ENCODE measurements at regions not wholly inside any gene's neighbourhood (a gene's known extent, or its start where the extent isn't known, plus 50 kb on each side); places are given as distances from the start of the nearest gene placed in this dataset.

DNA sequence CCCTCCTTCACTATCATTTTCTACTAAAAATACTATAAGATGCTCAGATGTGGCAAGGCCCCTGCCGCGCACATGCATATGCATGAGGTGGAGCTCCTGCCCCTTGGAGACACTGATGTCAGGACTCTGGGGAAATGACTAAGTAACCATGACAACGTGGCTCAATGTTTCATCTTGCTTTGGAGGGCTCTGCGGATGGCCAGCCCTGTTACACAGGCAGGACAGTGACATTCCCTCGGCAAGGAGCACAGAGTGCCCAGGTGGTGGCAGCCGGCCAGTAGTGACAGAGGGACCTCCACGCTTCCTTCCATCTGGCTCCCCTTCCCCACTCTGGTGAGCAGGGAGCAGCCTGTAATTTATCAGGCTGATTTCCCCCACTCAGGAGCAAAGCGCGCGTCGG, 364.1 kb downstream of the SS18 start:
- DNase-seq (ENCODE audit: low read depth in 1 of 2, low spot score in 1 of 2): no peak

DNA sequence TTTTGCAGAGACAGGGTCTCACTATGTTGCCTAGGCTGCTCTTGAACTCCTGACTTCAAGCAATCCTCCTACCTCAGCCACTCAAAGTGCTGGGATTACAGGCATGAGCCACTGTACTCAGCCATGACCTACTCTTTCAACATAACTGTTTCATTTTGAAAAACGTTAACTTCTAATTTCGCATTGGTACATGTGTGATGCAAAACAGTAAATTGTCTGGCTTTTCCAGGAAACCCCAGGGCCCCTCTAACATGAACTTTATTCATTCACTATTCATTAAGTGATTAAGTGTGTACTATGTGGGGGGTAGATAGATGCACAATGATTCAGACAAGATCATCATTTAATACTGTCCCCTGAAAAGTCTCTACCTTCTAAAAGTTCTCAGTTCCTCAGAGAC, 364.9 kb downstream of the SS18 start:
- DNase-seq (ENCODE audit: low read depth in 1 of 2, low spot score in 1 of 2): no peak

GRCh38 chr18:25724997-25725396, 365.4 kb downstream of the SS18 start:
- no peak for DNase-seq (ENCODE audit: low read depth in 1 of 2, low spot score in 1 of 2)

- no peak for DNase-seq (ENCODE audit: low read depth in 1 of 2, low spot score in 1 of 2)
These were observed 366.3 kb downstream of the SS18 start for GRCh38 chr18:25724121-25724520.

DNA sequence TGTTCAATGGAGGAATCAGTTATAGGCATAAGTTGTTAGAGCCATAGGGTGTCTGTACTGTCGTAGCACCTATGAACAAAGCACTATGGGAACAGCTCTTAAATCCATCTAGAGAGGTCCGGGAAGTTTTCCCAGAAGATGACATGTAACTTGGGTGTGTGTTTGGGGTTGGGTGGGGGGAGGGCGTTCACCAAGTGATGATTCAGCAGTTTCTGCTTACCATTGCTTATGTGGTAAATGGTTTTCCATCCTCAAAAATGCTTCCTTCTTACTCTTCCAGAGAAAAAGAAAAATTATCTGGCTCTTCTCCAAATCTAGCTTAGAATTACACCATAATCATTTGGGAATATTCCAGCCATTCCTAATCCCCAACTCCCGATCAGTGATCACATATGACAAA, 361.1 kb upstream of the ZNF521 start:
- DNase-seq (ENCODE audit: low read depth in 1 of 2, low spot score in 1 of 2): no peak

- DNase-seq (ENCODE audit: low read depth in 1 of 2, low spot score in 1 of 2): no peak
These were observed 359.0 kb upstream of the ZNF521 start for GRCh38 chr18:25710981-25711380.

GRCh38 chr18:25705650-25706049, 353.7 kb upstream of the ZNF521 start:
- DNase-seq (ENCODE audit: low read depth in 1 of 2, low spot score in 1 of 2): no peak

DNA sequence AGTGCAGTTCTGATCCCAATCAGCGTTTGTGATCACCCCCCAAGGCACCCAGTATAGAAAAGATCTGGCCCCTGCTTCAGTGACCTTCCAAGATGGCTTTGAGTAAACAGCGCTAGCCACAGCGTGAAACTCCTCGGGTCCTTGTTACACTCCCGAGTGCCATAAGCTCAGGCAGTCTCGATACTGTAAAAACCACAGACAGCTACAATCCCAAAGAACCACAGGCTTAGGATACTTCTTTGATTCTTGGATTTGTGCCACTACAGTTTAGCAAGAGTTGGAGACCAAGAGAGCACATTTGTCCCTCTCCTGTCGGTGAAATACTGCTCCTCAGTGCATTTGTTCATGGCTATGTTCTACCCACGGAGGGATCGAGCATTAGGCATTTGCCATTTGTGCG, 352.5 kb upstream of the ZNF521 start:
- DNase-seq (ENCODE audit: low read depth in 1 of 2, low spot score in 1 of 2): no peak

- DNase-seq (ENCODE audit: low read depth in 1 of 2, low spot score in 1 of 2): no peak
These were observed 352.1 kb upstream of the ZNF521 start for GRCh38 chr18:25704071-25704470.

GRCh38 chr18:25701821-25702220, 349.9 kb upstream of the ZNF521 start:
- no peak for DNase-seq (ENCODE audit: low read depth in 1 of 2, low spot score in 1 of 2)

DNA sequence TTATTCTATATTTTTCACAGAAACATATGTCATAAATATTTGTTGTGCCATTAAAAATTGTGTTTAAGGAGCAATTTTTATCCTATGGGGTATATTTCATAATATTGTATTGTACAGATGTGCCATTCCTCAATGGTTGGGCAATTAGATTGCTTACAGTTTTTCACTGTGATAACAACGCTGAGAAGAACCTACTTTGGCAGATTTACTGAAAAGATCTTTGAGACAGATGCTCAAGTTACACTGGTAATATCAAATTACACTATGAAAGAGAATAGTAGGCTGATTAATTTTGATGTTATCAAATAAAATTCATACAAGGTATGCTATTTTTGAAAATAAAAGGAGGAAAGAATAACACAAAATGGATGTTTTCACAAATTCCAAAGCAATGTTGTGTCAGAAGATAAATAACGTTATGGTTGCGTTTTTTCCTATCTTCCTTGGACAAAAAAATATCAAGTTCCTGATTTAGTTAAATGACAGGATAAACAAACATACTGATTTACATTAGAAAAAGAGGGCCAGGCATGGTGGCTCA, 335.1 kb upstream of the ZNF521 start:
- no peak for DNase-seq (ENCODE audit: low read depth in 1 of 2, low spot score in 1 of 2)

DNA sequence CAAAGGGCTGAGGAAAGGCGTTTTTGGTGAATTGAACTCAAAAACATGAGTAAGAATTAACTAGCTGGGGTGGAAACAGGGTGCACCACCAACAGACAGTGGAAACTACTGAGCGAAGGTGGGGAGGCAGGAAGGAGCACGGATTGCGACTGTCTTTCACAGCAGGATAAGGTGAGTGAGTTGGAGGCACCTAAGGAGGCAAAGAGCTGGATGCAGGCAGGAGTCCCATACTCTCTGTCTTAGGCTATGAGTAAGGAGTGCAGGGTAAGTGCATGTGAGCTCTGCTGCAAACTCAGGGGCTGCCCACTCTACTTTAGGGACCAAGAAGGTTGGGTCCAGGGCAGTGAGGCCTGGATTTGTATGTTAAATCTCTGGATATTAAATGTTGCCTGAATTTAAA, 333.1 kb upstream of the ZNF521 start:
- no peak for DNase-seq (ENCODE audit: low read depth in 1 of 2, low spot score in 1 of 2)

DNA sequence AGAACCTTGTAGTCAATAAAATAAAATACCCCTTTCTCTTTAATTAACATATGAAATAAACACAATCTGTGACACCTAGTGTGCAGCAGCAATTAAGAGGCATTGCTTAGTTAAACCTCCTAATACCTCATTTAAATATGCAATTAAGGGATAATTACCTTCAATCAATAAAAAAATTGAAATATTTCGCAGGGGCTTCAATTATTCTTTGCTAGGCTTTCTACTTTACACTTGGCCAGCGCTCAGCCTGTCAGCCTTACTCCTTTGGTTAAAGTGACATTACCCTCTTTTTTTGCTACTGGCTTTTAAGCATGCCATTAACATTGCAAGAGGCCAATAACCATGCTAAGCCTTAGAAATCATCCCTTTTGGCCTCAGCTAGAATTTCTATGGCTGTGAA, 327.5 kb upstream of the ZNF521 start:
- DNase-seq (ENCODE audit: low read depth in 1 of 2, low spot score in 1 of 2): no peak

GRCh38 chr18:25678221-25678620, 326.3 kb upstream of the ZNF521 start:
- no peak for DNase-seq (ENCODE audit: low read depth in 1 of 2, low spot score in 1 of 2)

GRCh38 chr18:25675123-25675850, 323.3 kb upstream of the ZNF521 start:
- DNase-seq (ENCODE audit: low read depth in 1 of 2, low spot score in 1 of 2): no peak

DNA sequence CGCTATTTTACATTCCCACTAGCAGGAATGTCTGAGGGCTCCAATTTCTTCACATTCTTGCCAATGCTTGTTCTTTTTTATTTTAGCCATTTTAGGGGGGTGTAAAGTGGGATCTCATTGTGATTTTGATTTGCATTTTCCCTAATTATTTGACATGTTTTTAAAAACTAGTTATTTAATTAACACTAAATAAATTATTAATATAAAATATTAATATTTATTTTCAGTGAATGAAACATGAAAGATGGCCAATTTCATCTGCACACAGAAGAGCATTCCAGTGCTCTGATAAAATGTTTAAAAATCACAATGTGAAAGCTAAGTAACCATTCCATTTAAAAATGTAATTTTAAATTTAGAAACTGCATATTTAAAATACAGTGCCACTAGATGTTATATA, 322.2 kb upstream of the ZNF521 start:
- DNase-seq (ENCODE audit: low read depth in 1 of 2, low spot score in 1 of 2): no peak

GRCh38 chr18:25672490-25672889, 320.5 kb upstream of the ZNF521 start:
- DNase-seq (ENCODE audit: low read depth in 1 of 2, low spot score in 1 of 2): no peak

DNA sequence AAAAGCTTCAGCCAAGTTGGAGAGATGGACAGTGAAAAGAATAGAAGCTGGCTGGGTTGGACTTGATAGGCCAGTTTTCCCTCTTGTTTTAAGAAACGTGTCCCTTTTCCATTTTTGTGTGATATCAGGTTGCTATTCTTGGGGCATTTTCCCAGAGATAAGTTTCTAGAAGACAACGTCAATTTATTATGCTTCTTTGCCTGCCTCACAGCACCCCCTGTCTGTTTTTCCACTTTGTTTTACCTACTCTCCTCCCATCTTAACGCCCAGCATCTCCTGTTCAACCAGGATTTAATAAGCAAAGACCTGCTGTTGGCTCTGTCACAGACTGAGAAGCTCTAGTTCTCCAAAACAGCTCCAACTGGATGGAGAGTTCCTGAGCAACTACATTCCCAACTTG, 317.8 kb upstream of the ZNF521 start:
- DNase-seq (ENCODE audit: low read depth in 1 of 2, low spot score in 1 of 2): no peak

- DNase-seq (ENCODE audit: low read depth in 1 of 2, low spot score in 1 of 2): no peak
These were observed 310.3 kb upstream of the ZNF521 start for GRCh38 chr18:25662272-25662671.

- DNase-seq (ENCODE audit: low read depth in 1 of 2, low spot score in 1 of 2): no peak
These were observed 309.9 kb upstream of the ZNF521 start for GRCh38 chr18:25661831-25662230.

GRCh38 chr18:25659541-25659940, 307.6 kb upstream of the ZNF521 start:
- DNase-seq (ENCODE audit: low read depth in 1 of 2, low spot score in 1 of 2): no peak

DNA sequence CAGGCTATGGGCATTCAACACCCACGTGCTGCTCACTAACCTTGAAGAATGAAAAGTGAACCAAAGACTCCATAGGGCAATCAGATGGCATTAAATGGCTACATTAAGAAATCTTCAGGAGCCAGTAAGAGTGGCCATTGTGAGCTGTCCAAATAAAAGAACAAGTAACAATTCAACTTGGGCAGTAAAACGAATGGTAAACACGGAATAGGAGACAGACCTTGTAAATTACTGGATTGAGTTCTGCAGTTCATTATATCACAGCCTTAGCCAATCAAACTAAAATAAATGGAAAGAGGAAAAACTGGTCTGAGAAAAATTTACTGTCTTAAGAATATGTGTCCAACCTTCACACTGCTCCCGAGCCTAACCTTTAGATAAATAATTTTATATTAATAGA, 306.5 kb upstream of the ZNF521 start:
- DNase-seq (ENCODE audit: low read depth in 1 of 2, low spot score in 1 of 2): no peak

DNA sequence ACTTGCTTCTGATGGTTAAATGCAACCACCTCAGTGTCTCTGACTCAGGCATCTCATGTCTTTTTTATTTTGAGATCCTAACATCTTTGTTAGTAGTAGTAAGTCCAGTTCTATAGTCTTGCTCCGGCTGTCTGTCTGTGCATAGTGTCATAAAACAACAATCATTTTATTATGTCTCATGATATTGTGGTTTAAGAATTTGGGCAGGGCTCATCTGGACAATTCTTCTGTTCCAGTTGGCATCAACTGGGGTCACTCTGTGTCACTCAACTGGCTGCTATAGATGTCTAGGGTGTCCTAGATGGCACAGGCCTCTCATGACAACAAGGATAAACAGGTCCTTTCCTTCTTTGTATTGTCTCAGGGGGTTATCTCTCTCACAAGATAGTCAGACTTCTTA, 299.6 kb upstream of the ZNF521 start:
- no peak for DNase-seq (ENCODE audit: low read depth in 1 of 2, low spot score in 1 of 2)

Data from activated T-helper 1 cell treated with anti-CD3 and anti-CD28 coated beads, Interleukin-2, amount 50 U/mL, for 16 hours (primary cell).